Mononuclear cell (primary cell): ENCODE measurements at regions not wholly inside any gene's neighbourhood (a gene's known extent, or its start where the extent isn't known, plus 50 kb on each side); places are given as distances from the start of the nearest gene placed in this dataset.

Source experiments
- H3K27me3 ChIP-seq: 2 replicates; pipeline ENCODE4 v1.6.0; 2011; ENCODE audit warnings: low read length, control low read depth; ENCODE audit not compliant: insufficient read depth
- H3K4me1 ChIP-seq: 2 replicates; pipeline ENCODE4 v1.5.1; 2011; ENCODE audit warnings: mild to moderate bottlenecking, low read length, control low read depth; ENCODE audit not compliant: insufficient read depth
- H3K4me3 ChIP-seq: 2 replicates; pipeline ENCODE4 v1.5.1; 2011; ENCODE audit warnings: mild to moderate bottlenecking, low read length, moderate library complexity
- H3K9me3 ChIP-seq: 2 replicates; pipeline ENCODE4 v1.5.1; 2011; ENCODE audit warnings: low read depth, mild to moderate bottlenecking, control low read depth, low read length

GRCh38 chr11:116070520-116070919 lies 566.3 kb upstream of the CADM1 start:
- H3K4me1 ChIP-seq = no peaks in the 10 kb centered on the region
- H3K27me3 ChIP-seq = no peaks in the 10 kb centered on the region
- H3K4me3 ChIP-seq = no peak overlapping the region
- H3K9me3 ChIP-seq = no peaks in the 10 kb centered on the region

- H3K4me3 ChIP-seq = no peak overlapping the region
- H3K9me3 ChIP-seq = no peaks in the 10 kb centered on the region
- H3K27me3 ChIP-seq = no peaks in the 10 kb centered on the region
- H3K4me1 ChIP-seq = no peaks in the 10 kb centered on the region
Observed at GRCh38 chr11:116066777-116067176, 562.6 kb upstream of the CADM1 start.

- H3K4me3 ChIP-seq = no peak overlapping the region
- H3K27me3 ChIP-seq = no peaks in the 10 kb centered on the region
- H3K4me1 ChIP-seq = no peaks in the 10 kb centered on the region
- H3K9me3 ChIP-seq = no peaks in the 10 kb centered on the region
Observed at GRCh38 chr11:116065986-116066385, 561.8 kb upstream of the CADM1 start.

GRCh38 chr11:116065191-116065895 lies 561.1 kb upstream of the CADM1 start:
- Histone ChIP-seq H3K4me3 (no peak overlapping the region), H3K9me3 (no peaks in the 10 kb centered on the region), H3K27me3 (no peaks in the 10 kb centered on the region), H3K4me1 (no peaks in the 10 kb centered on the region)

GRCh38 chr11:116062490-116063171 lies 558.4 kb upstream of the CADM1 start:
- no peaks in the 10 kb centered on the region for H3K27me3 ChIP-seq
- H3K4me3 ChIP-seq = no peak overlapping the region

GRCh38 chr11:116062129-116062489 lies 557.9 kb upstream of the CADM1 start:
- no peaks in the 10 kb centered on the region for H3K9me3 ChIP-seq
- H3K4me3 ChIP-seq = no peak overlapping the region
- no peaks in the 10 kb centered on the region for H3K27me3 ChIP-seq
- no peaks in the 10 kb centered on the region for H3K4me1 ChIP-seq

More at GRCh38 chr11:116062490-116063171, 558.4 kb upstream of the CADM1 start:
- Histone ChIP-seq H3K9me3 (no peaks in the 10 kb centered on the region), H3K4me1 (no peaks in the 10 kb centered on the region)

- Histone ChIP-seq H3K9me3 (no peaks in the 10 kb centered on the region), H3K4me3 (no peak overlapping the region), H3K4me1 (no peaks in the 10 kb centered on the region), H3K27me3 (no peaks in the 10 kb centered on the region)
Observed at GRCh38 chr11:116061322-116061721, 557.1 kb upstream of the CADM1 start.

- H3K9me3 ChIP-seq = no peaks in the 10 kb centered on the region
- H3K4me1 ChIP-seq = no peaks in the 10 kb centered on the region
- H3K27me3 ChIP-seq = no peaks in the 10 kb centered on the region
- H3K4me3 ChIP-seq = no peak overlapping the region
Observed at GRCh38 chr11:116059919-116060318, 555.7 kb upstream of the CADM1 start.

GRCh38 chr11:116057000-116057399 lies 552.8 kb upstream of the CADM1 start:
- no peak overlapping the region for H3K4me3 ChIP-seq
- H3K27me3 ChIP-seq = no peaks in the 10 kb centered on the region
- H3K9me3 ChIP-seq = no peaks in the 10 kb centered on the region
- H3K4me1 ChIP-seq = no peaks in the 10 kb centered on the region

GRCh38 chr11:116055064-116055463 lies 550.8 kb upstream of the CADM1 start:
- no peak overlapping the region for H3K4me3 ChIP-seq
- H3K27me3 ChIP-seq = no peaks in the 10 kb centered on the region
- H3K4me1 ChIP-seq = no peaks in the 10 kb centered on the region
- no peaks in the 10 kb centered on the region for H3K9me3 ChIP-seq

- H3K4me1 ChIP-seq = no peaks in the 10 kb centered on the region
- H3K4me3 ChIP-seq = no peak overlapping the region
- no peaks in the 10 kb centered on the region for H3K9me3 ChIP-seq
- H3K27me3 ChIP-seq = no peaks in the 10 kb centered on the region
Observed at GRCh38 chr11:116053548-116053919, 549.3 kb upstream of the CADM1 start.

- H3K4me3 ChIP-seq = no peak overlapping the region
- no peaks in the 10 kb centered on the region for H3K4me1 ChIP-seq
- H3K9me3 ChIP-seq = no peaks in the 10 kb centered on the region
- no peaks in the 10 kb centered on the region for H3K27me3 ChIP-seq
Observed at GRCh38 chr11:116052603-116053547, 548.7 kb upstream of the CADM1 start.

- Histone ChIP-seq H3K27me3 (no peaks in the 10 kb centered on the region), H3K4me3 (no peak overlapping the region), H3K9me3 (no peaks in the 10 kb centered on the region), H3K4me1 (no peaks in the 10 kb centered on the region)
Observed at GRCh38 chr11:116051494-116051893, 547.3 kb upstream of the CADM1 start.

GRCh38 chr11:116049383-116049782 lies 545.2 kb upstream of the CADM1 start:
- Histone ChIP-seq H3K4me1 (no peaks in the 10 kb centered on the region), H3K4me3 (no peak overlapping the region), H3K9me3 (no peaks in the 10 kb centered on the region)

GRCh38 chr11:116046127-116046526 lies 541.9 kb upstream of the CADM1 start:
- Histone ChIP-seq H3K9me3 (no peaks in the 10 kb centered on the region), H3K4me3 (no peak overlapping the region), H3K4me1 (no peaks in the 10 kb centered on the region), H3K27me3 (no peaks in the 10 kb centered on the region)

More at GRCh38 chr11:116049383-116049782, 545.2 kb upstream of the CADM1 start:
- no peaks in the 10 kb centered on the region for H3K27me3 ChIP-seq
